ENCODE measurements at regions not wholly inside any gene's neighbourhood (a gene's known extent, or its start where the extent isn't known, plus 50 kb on each side); places are given as distances from the start of the nearest gene placed in this dataset.

GRCh38 chr7:88429382-88429781, 122.7 kb upstream of the STEAP4 start:
- no peak for DNase-seq (ENCODE audit: low read depth)
- TF ChIP-seq CTCF (IDR thresholded peaks at IDR 0.05; ENCODE audit: low read depth, low read length, missing control alignments) = no peak
- no peak overlapping the region for H3K4me3 ChIP-seq (ENCODE audit: low read depth, low read length)

- TF ChIP-seq CTCF (IDR thresholded peaks at IDR 0.05; ENCODE audit: low read depth, low read length, missing control alignments) = no peak
Measured at GRCh38 chr7:88402529-88402928, 95.8 kb upstream of the STEAP4 start.

GRCh38 chr7:88401009-88401623, 94.4 kb upstream of the STEAP4 start:
- TF ChIP-seq CTCF (IDR thresholded peaks at IDR 0.05; ENCODE audit: low read depth, low read length, missing control alignments) = peak; percentile 56
- no peak overlapping the region for H3K4me3 ChIP-seq (ENCODE audit: low read depth, low read length)
- peak; percentile 1 for DNase-seq (ENCODE audit: low read depth)

More at GRCh38 chr7:88402529-88402928, 95.8 kb upstream of the STEAP4 start:
- DNase-seq (ENCODE audit: low read depth) = no peak
- no peak overlapping the region for H3K4me3 ChIP-seq (ENCODE audit: low read depth, low read length)

- no peak for DNase-seq (ENCODE audit: low read depth)
- no peak overlapping the region for H3K4me3 ChIP-seq (ENCODE audit: low read depth, low read length)
- TF ChIP-seq CTCF (IDR thresholded peaks at IDR 0.05; ENCODE audit: low read depth, low read length, missing control alignments) = no peak
Measured at GRCh38 chr7:88399696-88400240, 93.1 kb upstream of the STEAP4 start.

- DNase-seq (ENCODE audit: low read depth) = no peak
- H3K4me3 ChIP-seq (ENCODE audit: low read depth, low read length) = no peak overlapping the region
- TF ChIP-seq CTCF (IDR thresholded peaks at IDR 0.05; ENCODE audit: low read depth, low read length, missing control alignments) = no peak
Measured at GRCh38 chr7:88399036-88399435, 92.3 kb upstream of the STEAP4 start.

GRCh38 chr7:88398459-88398858, 91.8 kb upstream of the STEAP4 start:
- DNase-seq (ENCODE audit: low read depth) = no peak
- TF ChIP-seq CTCF (IDR thresholded peaks at IDR 0.05; ENCODE audit: low read depth, low read length, missing control alignments) = no peak
- H3K4me3 ChIP-seq (ENCODE audit: low read depth, low read length) = no peak overlapping the region

GRCh38 chr7:88396948-88397322, 90.2 kb upstream of the STEAP4 start:
- peak; percentile 0 for DNase-seq (ENCODE audit: low read depth)
- no peak overlapping the region for H3K4me3 ChIP-seq (ENCODE audit: low read depth, low read length)
- no peak for TF ChIP-seq CTCF (IDR thresholded peaks at IDR 0.05; ENCODE audit: low read depth, low read length, missing control alignments)

Measured in GM12864 (cell line).